ENCODE measurements at regions not wholly inside any gene's neighbourhood (a gene's known extent, or its start where the extent isn't known, plus 50 kb on each side); places are given as distances from the start of the nearest gene placed in this dataset.

DNA sequence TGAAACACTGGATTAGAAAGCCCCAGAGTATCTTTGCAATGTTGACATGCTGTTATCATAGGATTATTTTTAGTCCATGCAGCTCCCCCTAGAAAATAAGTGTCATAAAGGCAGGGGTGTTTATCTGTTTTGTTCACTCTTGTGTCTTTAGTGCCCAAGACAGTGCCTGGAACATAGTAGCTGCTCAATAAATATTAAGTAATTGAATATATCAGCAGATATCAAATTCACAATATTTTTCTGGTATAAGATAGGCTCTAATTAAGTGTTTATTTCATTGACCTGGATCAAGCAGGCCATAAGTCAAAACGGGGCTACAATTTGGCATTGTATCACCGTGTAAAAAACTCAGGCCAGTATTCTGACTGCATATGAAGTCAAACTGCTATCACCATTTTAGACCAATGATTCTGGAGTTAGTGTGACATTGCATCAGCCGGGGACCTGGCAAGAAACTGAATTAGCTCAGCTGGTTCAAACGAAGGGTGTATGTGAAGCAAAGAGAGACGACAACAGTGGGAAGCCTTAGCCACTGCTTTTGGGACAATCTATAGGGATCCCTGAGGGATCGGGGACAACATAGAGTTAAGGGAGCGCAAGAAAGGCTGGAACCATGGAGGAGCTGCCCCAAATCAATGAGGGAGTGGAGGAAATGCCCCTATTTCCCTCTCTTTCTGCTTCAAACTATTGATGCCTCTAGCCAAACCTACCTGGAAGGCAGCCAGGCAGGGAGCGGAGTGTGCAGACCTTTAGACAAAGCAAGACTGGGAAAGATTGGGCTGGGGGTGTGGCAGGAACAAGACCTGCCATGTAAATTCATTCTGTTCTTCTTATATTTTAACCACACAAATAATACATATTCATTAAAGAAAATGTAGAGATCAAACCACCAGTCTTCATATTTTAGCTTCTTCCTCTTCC, 112.2 kb downstream of the PLEKHG1 start:
- no peak for DNase-seq

DNA sequence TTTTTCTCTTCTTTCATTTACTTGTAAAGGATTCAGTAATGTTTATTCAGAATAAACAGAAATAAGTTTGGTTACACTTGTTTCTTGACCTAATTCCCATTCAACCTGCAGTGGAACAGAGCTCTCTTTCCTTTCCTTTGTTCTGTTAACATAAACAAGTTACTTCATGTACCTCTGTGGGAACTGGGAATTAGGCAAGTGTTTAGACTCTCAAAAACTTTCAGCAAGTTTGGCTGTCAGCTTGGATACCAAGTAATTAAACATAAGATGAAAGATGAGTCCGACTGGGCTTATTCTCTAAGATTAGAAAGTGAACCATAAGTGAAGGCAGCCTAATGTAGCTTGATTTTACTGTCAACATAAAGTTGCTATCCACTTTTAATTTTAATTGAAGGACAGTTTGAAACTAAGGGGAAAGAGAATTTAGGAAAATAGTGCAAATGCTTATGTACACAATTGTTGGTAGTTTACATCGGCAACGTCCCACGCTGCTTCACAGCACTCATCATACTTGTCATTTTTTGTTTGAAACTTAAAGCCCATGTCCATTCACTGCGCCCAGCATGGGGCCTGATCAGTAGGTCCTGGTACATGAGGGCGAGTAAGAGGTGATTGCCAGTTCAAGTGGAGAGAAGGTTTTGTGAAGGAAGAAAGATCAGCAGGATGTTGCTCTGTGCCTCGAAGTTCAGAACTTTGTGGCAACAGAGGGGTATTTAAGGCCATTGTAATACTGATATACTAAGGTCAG, 113.0 kb downstream of the PLEKHG1 start:
- DNase-seq, result no peak

DNA sequence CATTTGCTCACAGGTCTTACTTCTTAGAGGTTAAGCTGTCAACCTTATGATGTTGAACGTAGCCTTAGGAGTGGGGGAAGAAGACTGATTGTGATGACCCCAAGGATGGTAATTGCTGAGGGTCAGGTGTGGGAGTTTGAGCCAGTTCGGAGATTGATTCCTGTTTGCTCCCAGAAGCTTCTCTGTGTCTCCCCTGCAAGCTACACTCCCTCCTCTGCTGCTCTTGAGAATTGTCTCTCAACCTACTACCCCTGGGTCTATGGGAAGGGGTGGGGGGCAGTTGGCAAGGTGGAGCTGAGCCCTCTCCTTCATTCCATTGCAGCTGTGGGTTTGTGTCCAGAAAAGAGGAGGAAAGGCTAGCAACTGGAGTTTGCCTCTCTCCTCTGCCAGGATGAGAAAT, 113.8 kb downstream of the PLEKHG1 start:
- no peak for DNase-seq

DNA sequence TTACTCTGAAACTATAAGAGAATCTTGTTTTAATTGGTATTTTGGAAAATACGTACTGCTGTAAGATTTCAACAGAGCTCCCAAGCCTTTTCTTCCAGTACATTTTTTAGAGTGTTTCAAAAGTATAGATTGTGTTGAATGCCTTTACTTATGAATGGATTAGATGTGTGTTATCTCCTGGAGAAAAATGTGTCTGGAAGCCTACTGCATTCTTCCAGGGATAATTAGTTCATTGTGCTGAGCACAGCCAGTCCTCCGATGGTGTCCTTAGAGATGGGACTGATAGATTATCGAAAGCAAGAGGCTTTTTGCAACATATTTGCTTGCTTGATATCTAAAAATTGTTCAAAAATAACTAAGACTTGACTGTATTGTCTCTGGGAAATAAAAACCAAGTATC, 114.2 kb downstream of the PLEKHG1 start:
- no peak for DNase-seq

DNA sequence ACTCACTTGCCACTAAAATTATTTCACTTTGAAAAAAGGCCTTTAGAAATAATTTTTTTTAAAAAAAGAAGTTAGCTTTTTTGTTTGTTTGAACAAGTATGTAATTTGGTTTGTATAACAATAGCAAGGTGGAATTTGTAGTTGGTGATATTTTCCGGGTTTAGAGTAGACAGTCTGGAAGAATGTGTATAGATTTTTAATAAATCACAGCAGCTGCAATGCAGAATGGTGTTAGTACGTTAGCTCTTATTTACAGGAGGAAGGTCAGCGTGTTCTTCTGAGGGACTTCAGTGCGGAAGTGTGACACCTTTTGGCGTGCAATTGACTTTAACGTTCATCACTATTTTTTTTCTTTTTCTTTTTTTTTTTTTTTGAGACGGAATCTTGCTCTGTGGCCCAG, 115.4 kb downstream of the PLEKHG1 start:
- no peak for DNase-seq

DNA sequence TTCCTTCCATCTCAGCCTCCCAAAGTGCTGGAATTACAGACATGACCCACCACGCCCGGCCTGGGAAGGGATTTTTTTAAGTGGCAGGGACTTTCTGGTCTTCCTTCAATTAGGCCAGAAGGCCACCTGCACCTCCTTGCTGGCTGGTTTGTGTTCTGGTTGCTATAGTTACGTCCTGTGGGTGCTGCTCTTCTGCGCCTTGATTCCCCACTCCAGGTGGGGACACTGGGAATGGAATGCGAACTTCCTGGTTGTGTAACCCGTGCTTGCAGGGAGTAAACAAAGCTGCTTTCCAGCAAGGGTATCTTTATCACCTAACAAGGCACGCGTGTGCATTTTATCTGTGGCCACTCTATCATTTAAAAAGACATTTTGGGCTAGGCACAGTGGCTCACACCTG, 117.7 kb downstream of the PLEKHG1 start:
- peak in 1 of 3 donors; percentile 43 for DNase-seq

DNA sequence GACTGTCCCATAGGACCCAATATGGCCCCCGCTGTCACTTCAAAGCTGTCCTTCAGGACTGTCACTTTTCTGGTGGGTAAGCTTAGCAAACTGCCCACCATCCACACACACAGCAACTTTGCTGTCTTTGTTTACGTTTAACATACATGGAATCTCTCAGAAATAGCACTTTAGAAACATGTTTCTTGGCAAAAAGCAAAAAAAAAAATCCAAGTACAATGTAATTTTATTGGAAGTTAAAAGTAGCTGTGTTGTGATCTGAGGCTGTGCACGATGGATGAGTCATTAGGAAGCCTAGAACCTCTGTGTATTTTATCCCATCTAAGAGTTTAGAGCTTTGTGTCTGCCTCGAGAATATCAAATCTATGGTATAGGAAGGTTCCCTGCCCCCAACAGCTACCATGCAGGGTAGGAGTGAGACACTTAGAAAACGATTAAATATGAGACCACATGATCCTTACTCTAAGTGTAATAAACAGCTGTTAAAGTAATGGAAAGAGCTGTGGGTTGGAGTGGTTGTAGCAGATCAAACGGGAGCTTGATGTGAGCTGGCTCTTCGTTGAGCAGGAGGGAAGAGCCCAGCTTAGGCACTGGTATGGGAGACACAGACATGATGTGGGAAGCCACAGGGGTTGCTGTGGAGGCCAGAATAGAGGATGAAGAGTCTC, 119.5 kb downstream of the PLEKHG1 start:
- peak in 1 of 3 donors; percentile 39 for DNase-seq

DNA sequence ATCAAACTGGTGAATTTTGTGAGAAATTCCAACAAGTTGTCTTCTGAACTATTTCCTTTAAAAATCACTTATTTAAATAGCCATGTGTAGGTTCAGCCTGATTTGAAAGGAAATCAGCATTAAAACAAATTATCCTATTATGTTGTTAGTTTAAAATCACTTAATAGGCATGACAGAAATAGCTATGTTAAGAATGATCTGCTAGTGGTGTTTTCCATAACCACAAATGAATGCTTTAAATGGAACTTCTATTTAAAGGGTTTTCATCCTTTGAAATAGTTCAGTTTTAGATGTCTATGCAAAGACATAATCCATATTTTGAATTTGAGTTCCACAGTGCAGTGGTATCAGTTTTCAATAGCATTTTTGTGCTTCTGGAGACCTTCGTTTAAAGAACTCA, 120.1 kb downstream of the PLEKHG1 start:
- DNase-seq, result no peak

DNA sequence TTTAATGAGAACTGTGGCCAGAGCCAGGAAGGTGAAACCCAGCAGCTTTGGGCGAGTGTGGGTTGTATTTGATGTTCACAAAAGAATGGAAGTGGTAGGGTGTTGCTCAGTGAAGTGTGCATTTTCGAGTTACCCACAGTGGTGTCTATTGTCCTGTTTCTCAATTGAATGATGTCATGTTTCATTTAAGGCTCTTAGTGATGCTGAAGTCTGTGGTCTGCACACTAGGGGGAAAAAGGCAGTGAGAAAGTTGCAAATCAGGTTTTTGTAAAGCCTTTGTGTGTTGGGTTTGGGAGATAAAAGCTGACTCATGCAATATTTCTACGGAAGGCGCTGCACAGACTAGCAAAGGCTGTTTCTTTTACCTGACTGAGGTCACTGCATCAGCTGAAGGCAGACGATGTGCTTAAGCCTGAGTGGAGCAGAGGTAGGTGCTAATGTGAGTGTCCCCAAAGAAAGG, 121.1 kb downstream of the PLEKHG1 start:
- peak in 1 of 3 donors; percentile 63 for DNase-seq

DNA sequence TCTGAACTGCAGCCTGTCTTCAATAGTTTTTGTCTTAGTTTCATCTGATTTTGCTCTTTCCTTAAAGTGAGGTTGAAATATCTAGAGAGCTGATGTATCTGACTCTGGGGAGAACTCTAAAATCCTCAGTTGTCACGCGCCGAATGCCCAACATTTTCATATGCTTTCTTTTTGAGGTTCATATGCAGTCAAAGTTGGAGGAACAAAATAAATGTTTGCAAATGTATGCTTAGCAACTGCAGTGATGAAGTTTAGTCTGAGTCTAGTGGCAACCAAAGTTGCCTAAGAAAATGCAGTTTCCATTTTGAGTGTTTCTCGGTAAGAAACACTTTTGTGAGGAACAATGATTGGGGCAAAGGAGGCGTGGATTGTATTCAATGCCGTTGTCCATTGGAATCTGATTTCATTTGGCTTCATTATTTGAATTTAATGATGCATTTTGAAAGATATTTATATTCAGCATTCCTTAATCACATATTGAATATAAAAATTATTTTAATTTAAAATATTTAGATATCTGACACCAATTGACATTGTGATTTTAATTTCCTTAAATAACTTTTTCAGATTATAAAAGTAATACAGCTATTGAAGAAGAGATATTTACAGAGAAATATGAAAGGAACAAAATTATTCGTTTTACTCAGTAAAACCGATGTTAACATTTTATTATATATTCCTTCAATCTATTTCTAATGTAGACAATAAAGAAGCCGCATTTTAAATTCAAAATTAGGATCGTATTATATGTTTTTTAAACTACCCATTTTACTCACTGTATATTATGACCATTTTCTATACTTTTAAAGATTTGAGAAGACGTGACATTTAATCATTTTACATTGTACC, 122.0 kb downstream of the PLEKHG1 start:
- DNase-seq, result peak in 1 of 3 donors; percentile 41

DNA sequence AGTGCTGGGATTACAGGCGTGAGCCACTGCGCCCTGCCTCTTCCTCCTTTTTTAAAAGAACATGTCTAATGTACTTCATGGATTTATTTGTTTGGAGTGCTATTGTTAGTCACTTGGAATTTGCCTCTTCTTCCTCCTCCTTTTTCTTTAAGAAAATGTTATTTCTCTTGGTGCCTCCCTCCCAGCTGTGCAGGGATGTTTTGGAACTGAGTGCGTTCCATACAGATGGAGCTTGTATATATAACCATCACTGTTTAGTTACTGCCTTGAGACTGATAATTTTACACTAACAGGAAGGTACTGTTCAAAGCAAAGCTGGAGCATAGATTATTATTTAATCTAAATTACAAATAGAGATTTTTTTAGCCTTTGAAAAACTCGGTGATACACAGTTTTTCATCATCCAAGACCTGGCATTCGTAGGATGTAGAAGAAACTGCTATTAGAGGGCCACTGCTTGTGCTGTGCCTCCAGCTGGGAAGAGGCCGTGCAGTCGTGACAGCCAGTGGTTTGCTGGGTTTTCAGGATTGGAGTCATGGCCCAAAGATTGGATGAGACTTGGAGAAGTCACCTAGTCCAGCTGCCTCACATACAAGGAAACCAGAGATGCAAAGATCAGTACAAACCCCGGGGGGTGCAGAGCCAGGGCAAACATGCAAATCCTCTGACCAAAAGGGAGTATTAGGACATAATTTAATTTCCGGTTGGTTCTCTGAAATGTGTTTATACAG, 123.1 kb downstream of the PLEKHG1 start:
- DNase-seq, result peak in 1 of 3 donors; percentile 69

DNA sequence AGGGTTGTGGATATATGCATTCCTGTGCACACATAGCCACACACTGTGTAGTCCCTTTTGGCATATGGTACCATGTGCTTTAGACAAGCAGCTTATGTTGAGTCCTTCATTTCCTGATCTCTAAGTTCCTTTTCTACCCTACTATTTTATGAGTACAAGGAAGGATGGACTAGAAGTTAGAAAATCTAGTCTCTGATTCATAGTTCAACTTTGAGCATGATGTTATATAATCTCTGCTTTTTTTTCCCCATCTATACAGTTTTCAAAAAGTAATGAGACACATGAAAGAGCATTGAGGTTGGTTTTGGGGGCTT, 123.6 kb downstream of the PLEKHG1 start:
- no peak for DNase-seq

DNA sequence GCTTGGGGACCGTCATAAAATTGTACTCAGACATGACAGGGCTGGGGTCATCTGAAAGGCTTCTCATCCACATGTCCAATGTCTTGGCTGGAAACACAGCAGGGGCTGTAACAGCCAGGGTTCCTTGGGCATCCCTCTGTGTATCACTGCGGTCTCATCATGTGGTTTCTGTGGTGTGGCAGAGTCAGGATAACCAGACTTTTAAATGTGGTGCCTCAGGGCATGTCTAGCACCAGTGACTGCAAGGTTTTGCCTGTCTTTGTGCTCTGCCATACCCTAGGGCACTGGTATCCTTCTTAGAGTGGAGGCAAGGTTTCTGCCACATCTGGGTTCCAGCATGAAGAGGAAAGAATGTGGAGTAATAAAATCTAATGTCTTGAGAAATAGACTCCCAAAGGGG, 124.2 kb downstream of the PLEKHG1 start:
- no peak for DNase-seq

DNA sequence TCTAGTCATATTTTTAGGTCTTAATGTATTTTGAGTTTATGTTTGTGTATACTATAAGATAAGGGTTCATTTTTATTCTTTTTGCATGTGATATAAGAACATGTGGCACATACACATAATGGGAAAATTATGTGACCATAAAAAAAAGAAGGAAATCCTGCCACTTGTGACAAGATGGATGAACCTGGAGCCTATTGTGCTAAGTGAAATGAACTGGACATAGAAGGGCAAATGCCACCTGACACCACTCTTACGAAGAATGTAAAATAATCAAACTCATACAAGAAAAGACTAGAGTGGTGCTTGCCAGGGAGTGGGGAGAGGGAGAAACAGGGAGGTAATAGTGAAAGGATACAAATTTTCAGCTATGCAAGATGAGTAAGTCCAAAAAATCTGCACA, 126.1 kb downstream of the PLEKHG1 start:
- no peak for DNase-seq

DNA sequence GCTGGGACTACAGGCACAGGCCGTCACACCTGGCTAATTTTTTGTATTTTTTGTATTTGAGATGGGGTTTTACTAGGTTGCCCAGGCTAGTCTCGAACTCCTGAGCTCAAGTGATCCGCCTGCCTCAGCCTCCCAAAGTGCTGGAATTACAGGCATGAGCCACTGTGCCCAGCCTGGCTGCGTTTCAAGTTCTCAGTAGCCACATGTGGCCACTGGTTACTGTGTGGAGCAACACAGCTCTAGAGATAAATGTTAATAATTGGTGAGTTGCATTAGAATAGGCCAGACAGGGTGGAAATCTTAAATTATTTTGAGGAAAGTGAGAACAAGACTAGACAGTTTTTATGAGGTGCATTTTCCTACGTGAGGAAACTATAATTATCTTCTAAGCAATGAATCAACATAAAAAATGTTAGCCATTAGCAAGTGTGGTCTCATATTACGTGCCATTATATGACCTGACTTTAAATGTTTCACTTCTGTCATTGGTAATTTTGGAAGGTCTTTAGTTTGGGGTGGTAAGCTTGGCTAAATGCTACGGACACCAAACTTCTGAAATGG, 129.6 kb downstream of the PLEKHG1 start:
- no peak for DNase-seq

DNA sequence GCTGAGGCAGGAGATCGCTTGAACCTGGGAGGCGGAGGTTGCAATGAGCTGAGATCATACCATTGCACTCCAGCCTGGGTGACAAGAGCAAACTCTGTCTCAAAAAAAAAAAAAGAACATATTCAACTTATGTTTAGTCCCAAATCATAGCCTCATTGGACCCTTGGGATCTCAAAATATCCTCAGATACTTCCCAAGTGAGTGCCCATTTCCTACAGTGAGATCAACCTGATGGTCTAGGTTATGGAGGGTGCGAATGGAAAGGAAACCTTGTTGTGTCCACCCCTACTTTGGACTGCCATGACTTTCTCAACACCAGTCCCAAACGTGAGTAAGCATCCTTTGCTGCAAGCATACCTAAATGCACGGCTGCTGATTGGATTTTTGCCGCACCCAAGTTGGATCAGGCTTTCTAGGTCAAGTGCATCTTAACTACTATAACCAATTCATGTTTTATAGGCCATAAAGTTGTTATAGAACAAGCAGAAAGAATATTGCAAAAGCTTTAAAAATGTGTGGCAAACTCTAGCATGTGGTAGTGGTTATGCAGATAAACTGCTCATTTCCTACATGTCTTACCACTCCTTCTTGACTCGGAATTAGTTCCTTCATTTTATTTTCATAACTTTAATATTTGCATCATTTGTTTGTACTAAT, 131.2 kb downstream of the PLEKHG1 start:
- no peak for DNase-seq

DNA sequence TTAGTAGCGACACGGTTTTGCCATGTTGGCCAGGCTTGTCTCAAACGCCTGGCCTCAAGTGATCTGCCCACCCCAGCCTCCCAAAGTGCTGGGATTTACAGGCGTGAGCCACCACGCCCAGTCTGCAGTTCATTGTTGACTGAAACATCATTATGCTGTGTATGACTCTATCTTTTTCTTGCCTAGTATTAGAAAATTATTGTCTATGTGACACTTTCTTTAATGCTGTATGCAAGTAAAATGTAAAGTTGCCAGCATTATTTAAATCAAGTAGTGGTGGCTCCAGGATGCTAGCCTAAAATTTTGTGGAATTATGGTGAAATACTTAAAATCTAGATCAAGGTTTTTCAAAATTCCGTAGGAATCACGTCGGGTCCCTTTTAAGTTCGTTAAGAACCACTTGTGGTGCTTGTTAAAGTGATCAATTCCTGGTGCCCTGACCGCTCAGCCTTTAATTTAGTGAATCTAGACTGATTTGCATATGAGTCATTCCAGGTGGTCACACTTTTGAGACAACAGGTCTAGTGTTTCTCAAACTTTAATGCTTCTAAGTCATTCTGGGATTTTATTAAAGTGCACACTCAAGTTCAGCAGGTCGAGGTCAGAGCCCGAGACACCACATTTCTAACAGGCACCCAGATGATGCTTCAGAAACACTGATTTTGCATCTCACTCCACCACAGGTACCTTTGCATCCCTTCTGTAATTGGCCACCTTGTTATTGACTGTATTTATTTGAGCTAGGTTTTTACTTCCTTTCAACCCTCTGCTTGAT, 132.6 kb upstream of the MTHFD1L start:
- no peak for DNase-seq

DNA sequence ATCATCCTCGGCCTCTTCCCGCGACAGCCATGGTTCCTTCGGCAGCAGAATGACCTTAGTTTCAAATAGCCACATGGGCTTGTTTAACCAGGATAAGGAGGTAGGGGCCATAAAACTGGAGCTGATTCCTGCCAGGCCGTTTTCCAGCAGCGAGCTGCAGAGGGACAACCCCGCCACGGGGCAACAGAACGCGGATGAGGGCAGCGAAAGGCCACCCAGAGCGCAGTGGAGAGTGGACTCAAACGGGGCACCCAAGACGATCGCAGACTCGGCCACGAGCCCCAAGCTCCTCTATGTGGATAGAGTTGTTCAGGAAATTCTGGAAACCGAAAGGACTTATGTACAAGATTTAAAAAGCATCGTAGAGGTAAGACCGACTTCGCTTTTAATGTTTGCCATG, 131.8 kb upstream of the MTHFD1L start:
- no peak for DNase-seq

DNA sequence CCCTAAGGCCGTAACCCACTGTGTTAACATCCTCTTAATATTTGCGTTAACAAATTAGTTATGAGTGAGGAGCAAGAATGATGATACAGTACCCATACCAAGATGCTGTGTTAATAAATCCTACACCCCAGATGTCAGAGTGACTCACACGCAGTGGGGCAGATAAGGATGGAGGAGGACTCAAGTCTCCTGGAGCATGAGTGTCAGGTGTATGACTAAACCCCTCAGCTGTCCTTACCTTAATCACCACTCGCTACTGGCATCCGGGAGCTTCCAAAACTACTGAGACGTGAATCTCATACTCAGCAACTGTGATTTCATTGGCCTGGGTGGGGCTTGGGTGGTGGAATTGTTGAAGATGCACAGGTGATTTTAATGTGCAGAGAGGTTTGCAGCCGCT, 131.3 kb upstream of the MTHFD1L start:
- no peak for DNase-seq

Data from muscle of back (tissue), 3 donors.